HCT116 (cell line): ENCODE measurements at regions not wholly inside any gene's neighbourhood (a gene's known extent, or its start where the extent isn't known, plus 50 kb on each side); places are given as distances from the start of the nearest gene placed in this dataset.
"Not testable (repeated sequence)": the region's sequence is repeated elsewhere in the genome, so short reads cannot be mapped to it uniquely, and the experiment has no call there.

Experiments
- CTCF ChIP-seq, 3 experiments: fragments of 200-600 bp in 1 of 3; sonication (generic) in 1 of 3; IDR thresholded peaks in 2 of 3; conservative IDR thresholded peaks in 1 of 3; 2 replicates each; pipeline ENCODE4 v1.5.1; 2012 to 2017; ENCODE audit warnings: low read depth in 2 of 3, low read length in 2 of 3, antibody characterized with exemption in 1 of 3, borderline replicate concordance in 1 of 3, control low read depth in 1 of 3, mild to moderate bottlenecking in 1 of 3, mixed read lengths in 1 of 3, mixed run types in 1 of 3, moderate library complexity in 1 of 3; ENCODE audit not compliant: insufficient read depth in 1 of 3
- ELF1 ChIP-seq: IDR thresholded peaks from 2 replicates; pipeline ENCODE4 v1.6.1; 2012; ENCODE audit warnings: low read depth, borderline replicate concordance
- EZH2 ChIP-seq: fragments of 200-600 bp; sonication (generic); IDR thresholded peaks from 2 replicates; pipeline ENCODE4 v1.6.1; 2017; ENCODE audit warnings: antibody characterized with exemption, mixed run types
- EZH2phosphoT487 ChIP-seq: fragments of 200-600 bp; IDR thresholded peaks from 2 replicates; pipeline ENCODE4 v1.6.1; 2018; ENCODE audit warnings: antibody characterized with exemption, borderline replicate concordance
- MAX ChIP-seq: IDR thresholded peaks from 2 replicates; pipeline ENCODE4 v1.6.1; 2012
- POLR2A ChIP-seq: IDR thresholded peaks from 2 replicates; pipeline ENCODE4 v1.7.0; 2011; ENCODE audit warnings: borderline replicate concordance; ENCODE audit not compliant: insufficient read depth, insufficient read length; ENCODE audit errors: extremely low read depth
- POLR2AphosphoS5 ChIP-seq: IDR thresholded peaks from 2 replicates; pipeline ENCODE4 v1.6.1; 2011; ENCODE audit warnings: mild to moderate bottlenecking, low read depth, low read length, moderate library complexity
- RAD21 ChIP-seq: IDR thresholded peaks from 2 replicates; pipeline ENCODE4 v1.6.1; 2012; ENCODE audit warnings: low read depth, mild to moderate bottlenecking
- REST ChIP-seq: IDR thresholded peaks from 2 replicates; pipeline ENCODE4 v1.6.1; 2012; ENCODE audit warnings: low read depth
- SIN3A ChIP-seq: IDR thresholded peaks from 2 replicates; pipeline ENCODE4 v1.6.1; 2012; ENCODE audit warnings: low read depth
- SP1 ChIP-seq: IDR thresholded peaks from 2 replicates; pipeline ENCODE4 v1.6.1; 2012; ENCODE audit warnings: low read depth
- ZNF274 ChIP-seq: fragments of 200-500 bp; sonication (Bioruptor generic); IDR thresholded peaks from 2 replicates; pipeline ENCODE4 v1.6.1; 2014; ENCODE audit warnings: mild to moderate bottlenecking, low read depth, low read length, inconsistent platforms

- not testable (repeated sequence) for TF ChIP-seq ELF1; RAD21; CTCF (IDR thresholded peaks at IDR 0.05 in 2 of 3, conservative IDR thresholded peaks at IDR 0.05 in 1 of 3; ENCODE audit: borderline replicate concordance in 1 of 3, insufficient read depth in 1 of 3, low read depth in 2 of 3, low read length in 2 of 3); EZH2phosphoT487; EZH2; REST; MAX; SIN3A; POLR2AphosphoS5; POLR2A; SP1; ZNF274
Observed at GRCh38 chr11:130682471-130682870, 233.8 kb downstream of the SNX19 start.
